ENCODE measurements at regions not wholly inside any gene's neighbourhood (a gene's known extent, or its start where the extent isn't known, plus 50 kb on each side); places are given as distances from the start of the nearest gene placed in this dataset.

GRCh38 chr11:45470151-45470793 lies 184.1 kb upstream of the SYT13 start:
- Histone ChIP-seq H3K27me3 (ENCODE audit: control insufficient read depth in 1 of 2, insufficient read depth in 2 of 2, low read length in 1 of 2) (no peaks in the 10 kb centered on the region), H3K36me3 (ENCODE audit: control insufficient read depth in 1 of 2, insufficient read depth in 2 of 2, low read length in 1 of 2) (no peaks in the 10 kb centered on the region), H3K4me3 (ENCODE audit: low read length in 2 of 2) (no peak overlapping the region), H3K4me1 (ENCODE audit: control insufficient read depth in 1 of 2, insufficient read depth in 2 of 2, low read length in 2 of 2) (no peaks in the 10 kb centered on the region), H3K9me3 (ENCODE audit: control insufficient read depth, low read length) (no peaks in the 10 kb centered on the region), H3K27ac (ENCODE audit: low read depth in 1 of 2, low read length in 2 of 2) (no peak overlapping the region)
- ATAC-seq (ENCODE audit: low FRiP score), result no peak
- peak in 1 of 2 donors; percentile 54 for DNase-seq
- WGBS, 2 donors, result 50 to 52% methylated on average over 8 of the region's 8 CpGs
- intact Hi-C loops (cut with DNase I), result loop anchor here in 1 of 2 donors (10.0 kb wide), 1 partner anchor 65 kb away; no protein-coding TSS in a partner anchor

GRCh38 chr11:45468267-45468856 lies 182.2 kb upstream of the SYT13 start:
- Histone ChIP-seq H3K36me3 (ENCODE audit: control insufficient read depth in 1 of 2, insufficient read depth in 2 of 2, low read length in 1 of 2) (no peaks in the 10 kb centered on the region), H3K27me3 (ENCODE audit: control insufficient read depth in 1 of 2, insufficient read depth in 2 of 2, low read length in 1 of 2) (no peaks in the 10 kb centered on the region), H3K4me1 (ENCODE audit: control insufficient read depth in 1 of 2, insufficient read depth in 2 of 2, low read length in 2 of 2) (no peaks in the 10 kb centered on the region), H3K27ac (ENCODE audit: low read depth in 1 of 2, low read length in 2 of 2) (no peak overlapping the region), H3K4me3 (ENCODE audit: low read length in 2 of 2) (no peak overlapping the region), H3K9me3 (ENCODE audit: control insufficient read depth, low read length) (no peaks in the 10 kb centered on the region)
- DNase-seq, result no peak
- no peak for ATAC-seq (ENCODE audit: low FRiP score)
- 79 to 90% methylated on average over 7 of the region's 7 CpGs for WGBS, 2 donors
- intact Hi-C loops (cut with DNase I), result no loop called here

- intact Hi-C loops (cut with DNase I), result no loop called here
- Histone ChIP-seq H3K27me3 (ENCODE audit: control insufficient read depth in 1 of 2, insufficient read depth in 2 of 2, low read length in 1 of 2) (no peaks in the 10 kb centered on the region), H3K27ac (ENCODE audit: low read depth in 1 of 2, low read length in 2 of 2) (no peak overlapping the region), H3K4me3 (ENCODE audit: low read length in 2 of 2) (no peak overlapping the region), H3K36me3 (ENCODE audit: control insufficient read depth in 1 of 2, insufficient read depth in 2 of 2, low read length in 1 of 2) (no peaks in the 10 kb centered on the region), H3K4me1 (ENCODE audit: control insufficient read depth in 1 of 2, insufficient read depth in 2 of 2, low read length in 2 of 2) (no peaks in the 10 kb centered on the region), H3K9me3 (ENCODE audit: control insufficient read depth, low read length) (no peaks in the 10 kb centered on the region)
- ATAC-seq (ENCODE audit: low FRiP score), result no peak
- peak; percentile 7 to 14 for DNase-seq
- WGBS, 2 donors, result 95 to 96% methylated on average over 4 of the region's 4 CpGs
Measured at GRCh38 chr11:45463541-45463940, 177.4 kb upstream of the SYT13 start.

GRCh38 chr11:45461514-45461913 lies 175.4 kb upstream of the SYT13 start:
- 49 to 65% methylated on average over 2 of the region's 2 CpGs for WGBS, 2 donors
- Histone ChIP-seq H3K4me1 (ENCODE audit: control insufficient read depth in 1 of 2, insufficient read depth in 2 of 2, low read length in 2 of 2) (no peaks in the 10 kb centered on the region), H3K9me3 (ENCODE audit: control insufficient read depth, low read length) (no peaks in the 10 kb centered on the region), H3K27ac (ENCODE audit: low read depth in 1 of 2, low read length in 2 of 2) (no peak overlapping the region), H3K36me3 (ENCODE audit: control insufficient read depth in 1 of 2, insufficient read depth in 2 of 2, low read length in 1 of 2) (no peaks in the 10 kb centered on the region), H3K4me3 (ENCODE audit: low read length in 2 of 2) (no peak overlapping the region), H3K27me3 (ENCODE audit: control insufficient read depth in 1 of 2, insufficient read depth in 2 of 2, low read length in 1 of 2) (no peaks in the 10 kb centered on the region)
- intact Hi-C loops (cut with DNase I), result no loop called here
- DNase-seq (no peak), ATAC-seq (ENCODE audit: low FRiP score) (no peak)

GRCh38 chr11:45459491-45459890 lies 173.3 kb upstream of the SYT13 start:
- no peak overlapping the region for H3K27ac ChIP-seq (ENCODE audit: low read depth in 1 of 2, low read length in 2 of 2)
- no peaks in the 10 kb centered on the region for H3K4me1 ChIP-seq (ENCODE audit: control insufficient read depth in 1 of 2, insufficient read depth in 2 of 2, low read length in 2 of 2)
- WGBS, 2 donors, result 74 to 77% methylated on average over 5 of the region's 5 CpGs
- H3K36me3 ChIP-seq (ENCODE audit: control insufficient read depth in 1 of 2, insufficient read depth in 2 of 2, low read length in 1 of 2), result no peaks in the 10 kb centered on the region
- intact Hi-C loops (cut with DNase I), result no loop called here
- DNase-seq (peak in 1 of 2 donors; percentile 17), ATAC-seq (ENCODE audit: low FRiP score) (no peak)
- no peak overlapping the region for H3K4me3 ChIP-seq (ENCODE audit: low read length in 2 of 2)
- no peaks in the 10 kb centered on the region for H3K27me3 ChIP-seq (ENCODE audit: control insufficient read depth in 1 of 2, insufficient read depth in 2 of 2, low read length in 1 of 2)
- H3K9me3 ChIP-seq (ENCODE audit: control insufficient read depth, low read length), result peaks cover 5% of the 10 kb centered on the region

GRCh38 chr11:45458269-45458668 lies 172.1 kb upstream of the SYT13 start:
- peak in 1 of 2 donors; percentile 15 for DNase-seq
- ATAC-seq (ENCODE audit: low FRiP score), result no peak
- Histone ChIP-seq H3K9me3 (ENCODE audit: control insufficient read depth, low read length) (peaks cover 5% of the 10 kb centered on the region), H3K27me3 (ENCODE audit: control insufficient read depth in 1 of 2, insufficient read depth in 2 of 2, low read length in 1 of 2) (no peaks in the 10 kb centered on the region), H3K4me3 (ENCODE audit: low read length in 2 of 2) (no peak overlapping the region), H3K27ac (ENCODE audit: low read depth in 1 of 2, low read length in 2 of 2) (no peak overlapping the region), H3K4me1 (ENCODE audit: control insufficient read depth in 1 of 2, insufficient read depth in 2 of 2, low read length in 2 of 2) (no peaks in the 10 kb centered on the region), H3K36me3 (ENCODE audit: control insufficient read depth in 1 of 2, insufficient read depth in 2 of 2, low read length in 1 of 2) (no peaks in the 10 kb centered on the region)
- WGBS, 2 donors, result 90 to 93% methylated on average over 4 of the region's 4 CpGs
- intact Hi-C loops (cut with DNase I), result no loop called here

- peak in 1 of 2 donors; percentile 36 for DNase-seq
- ATAC-seq (ENCODE audit: low FRiP score), result no peak
- intact Hi-C loops (cut with DNase I), result no loop called here
- Histone ChIP-seq H3K36me3 (ENCODE audit: control insufficient read depth in 1 of 2, insufficient read depth in 2 of 2, low read length in 1 of 2) (no peaks in the 10 kb centered on the region), H3K27ac (ENCODE audit: low read depth in 1 of 2, low read length in 2 of 2) (no peak overlapping the region), H3K27me3 (ENCODE audit: control insufficient read depth in 1 of 2, insufficient read depth in 2 of 2, low read length in 1 of 2) (no peaks in the 10 kb centered on the region), H3K4me3 (ENCODE audit: low read length in 2 of 2) (no peak overlapping the region), H3K4me1 (ENCODE audit: control insufficient read depth in 1 of 2, insufficient read depth in 2 of 2, low read length in 2 of 2) (no peaks in the 10 kb centered on the region), H3K9me3 (ENCODE audit: control insufficient read depth, low read length) (peaks cover 5% of the 10 kb centered on the region)
- WGBS, 2 donors, result 89 to 91% methylated on average over 6 of the region's 6 CpGs
Measured at GRCh38 chr11:45457649-45458048, 171.5 kb upstream of the SYT13 start.

GRCh38 chr11:45456686-45457085 lies 170.5 kb upstream of the SYT13 start:
- intact Hi-C loops (cut with DNase I), result no loop called here
- no peak for DNase-seq
- peaks cover 5% of the 10 kb centered on the region for H3K9me3 ChIP-seq (ENCODE audit: control insufficient read depth, low read length)
- no peaks in the 10 kb centered on the region for H3K4me1 ChIP-seq (ENCODE audit: control insufficient read depth in 1 of 2, insufficient read depth in 2 of 2, low read length in 2 of 2)
- H3K36me3 ChIP-seq (ENCODE audit: control insufficient read depth in 1 of 2, insufficient read depth in 2 of 2, low read length in 1 of 2), result no peaks in the 10 kb centered on the region
- no peak for ATAC-seq (ENCODE audit: low FRiP score)
- WGBS, 2 donors, result 85 to 96% methylated on average over 6 of the region's 6 CpGs
- no peaks in the 10 kb centered on the region for H3K27me3 ChIP-seq (ENCODE audit: control insufficient read depth in 1 of 2, insufficient read depth in 2 of 2, low read length in 1 of 2)
- no peak overlapping the region for H3K27ac ChIP-seq (ENCODE audit: low read depth in 1 of 2, low read length in 2 of 2)
- H3K4me3 ChIP-seq (ENCODE audit: low read length in 2 of 2), result no peak overlapping the region

- no peaks in the 10 kb centered on the region for H3K36me3 ChIP-seq (ENCODE audit: control insufficient read depth in 1 of 2, insufficient read depth in 2 of 2, low read length in 1 of 2)
- 31 to 33% methylated on average over 6 of the region's 6 CpGs for WGBS, 2 donors
- H3K4me3 ChIP-seq (ENCODE audit: low read length in 2 of 2), result no peak overlapping the region
- no peaks in the 10 kb centered on the region for H3K4me1 ChIP-seq (ENCODE audit: control insufficient read depth in 1 of 2, insufficient read depth in 2 of 2, low read length in 2 of 2)
- H3K9me3 ChIP-seq (ENCODE audit: control insufficient read depth, low read length), result peaks cover 5% of the 10 kb centered on the region
- no peak for DNase-seq
- H3K27ac ChIP-seq (ENCODE audit: low read depth in 1 of 2, low read length in 2 of 2), result no peak overlapping the region
- intact Hi-C loops (cut with DNase I), result no loop called here
- H3K27me3 ChIP-seq (ENCODE audit: control insufficient read depth in 1 of 2, insufficient read depth in 2 of 2, low read length in 1 of 2), result no peaks in the 10 kb centered on the region
- no peak for ATAC-seq (ENCODE audit: low FRiP score)
Measured at GRCh38 chr11:45455536-45455935, 169.4 kb upstream of the SYT13 start.

All from aorta (tissue), 5 donors.